Activated CD8-positive, alpha-beta memory T cell treated with anti-CD3 and anti-CD28 coated beads for 4 hours (primary cell): ENCODE measurements at regions not wholly inside any gene's neighbourhood (a gene's known extent, or its start where the extent isn't known, plus 50 kb on each side); places are given as distances from the start of the nearest gene placed in this dataset.

ENCODE experiments used
- DNase-seq, 2 donors: peaks; one replicate each; pipeline ENCODE4 v3.0.0-alpha.2; 2020; ENCODE audit warnings: low read depth in 2 of 2

- DNase-seq, result no peak
Observed at GRCh38 chr12:90257927-90258624, 549.4 kb upstream of the ATP2B1 start.

- DNase-seq, result no peak
Observed at GRCh38 chr12:90254796-90255195, 546.2 kb upstream of the ATP2B1 start.

GRCh38 chr12:90253674-90254181, 545.1 kb upstream of the ATP2B1 start:
- DNase-seq, result peak; percentile 7 to 14

GRCh38 chr12:90253136-90253535, 544.5 kb upstream of the ATP2B1 start:
- DNase-seq, result no peak

- no peak for DNase-seq
Observed at GRCh38 chr12:90250766-90251165, 542.1 kb upstream of the ATP2B1 start.

GRCh38 chr12:90250042-90250441, 541.4 kb upstream of the ATP2B1 start:
- DNase-seq, result no peak

- DNase-seq, result no peak
Observed at GRCh38 chr12:90246688-90247087, 538.0 kb upstream of the ATP2B1 start.

GRCh38 chr12:90245391-90245790, 536.8 kb upstream of the ATP2B1 start:
- DNase-seq, result no peak

GRCh38 chr12:90244232-90244631, 535.6 kb upstream of the ATP2B1 start:
- no peak for DNase-seq

GRCh38 chr12:90243211-90243610, 534.6 kb upstream of the ATP2B1 start:
- DNase-seq, result no peak

GRCh38 chr12:90239732-90240260, 531.2 kb upstream of the ATP2B1 start:
- DNase-seq, result no peak

GRCh38 chr12:90238663-90239271, 530.1 kb upstream of the ATP2B1 start:
- DNase-seq, result no peak

- DNase-seq, result no peak
Observed at GRCh38 chr12:90237841-90238240, 529.2 kb upstream of the ATP2B1 start.

- no peak for DNase-seq
Observed at GRCh38 chr12:90235642-90236041, 527.0 kb upstream of the ATP2B1 start.

- no peak for DNase-seq
Observed at GRCh38 chr12:90234472-90234871, 525.8 kb upstream of the ATP2B1 start.

GRCh38 chr12:90233168-90234100, 524.8 kb upstream of the ATP2B1 start:
- no peak for DNase-seq

GRCh38 chr12:90229407-90230170, 521.0 kb upstream of the ATP2B1 start:
- DNase-seq, result no peak

GRCh38 chr12:90226211-90226610, 517.6 kb upstream of the ATP2B1 start:
- DNase-seq, result no peak

- DNase-seq, result no peak
Observed at GRCh38 chr12:90216815-90217214, 508.2 kb upstream of the ATP2B1 start.

GRCh38 chr12:90216020-90216552, 507.4 kb upstream of the ATP2B1 start:
- no peak for DNase-seq

- no peak for DNase-seq
Observed at GRCh38 chr12:90211017-90211416, 502.4 kb upstream of the ATP2B1 start.
